ENCODE measurements at regions not wholly inside any gene's neighbourhood (a gene's known extent, or its start where the extent isn't known, plus 50 kb on each side); places are given as distances from the start of the nearest gene placed in this dataset.
"Not testable (repeated sequence)": the region's sequence is repeated elsewhere in the genome, so short reads cannot be mapped to it uniquely, and the experiment has no call there.

DNA sequence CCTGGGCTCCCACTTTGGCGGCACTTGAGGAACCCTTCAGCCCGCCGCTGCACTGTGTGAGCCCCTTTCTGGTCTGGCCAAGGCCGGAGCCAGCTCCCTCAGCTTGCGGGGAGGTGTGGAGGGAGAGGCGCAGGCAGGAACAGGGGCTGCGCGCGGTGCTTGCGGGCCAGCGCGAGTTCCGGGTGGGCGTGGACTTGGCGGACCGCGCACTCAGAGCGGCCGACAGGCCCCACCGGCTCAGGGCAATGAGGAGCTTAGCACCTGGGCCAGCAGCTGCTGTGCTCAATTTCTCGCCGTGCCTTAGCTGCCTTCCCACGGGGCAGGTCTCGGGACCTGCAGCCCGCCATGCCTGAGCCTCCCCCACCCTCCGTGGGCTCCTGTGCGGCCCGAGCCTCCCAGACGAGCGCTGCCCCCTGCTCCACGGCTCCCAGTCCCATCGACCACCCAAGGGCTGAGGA is 324.8 kb downstream of the RAD51AP2 start:
- DNase-seq (ENCODE audit: low spot score), result not testable (repeated sequence)

DNA sequence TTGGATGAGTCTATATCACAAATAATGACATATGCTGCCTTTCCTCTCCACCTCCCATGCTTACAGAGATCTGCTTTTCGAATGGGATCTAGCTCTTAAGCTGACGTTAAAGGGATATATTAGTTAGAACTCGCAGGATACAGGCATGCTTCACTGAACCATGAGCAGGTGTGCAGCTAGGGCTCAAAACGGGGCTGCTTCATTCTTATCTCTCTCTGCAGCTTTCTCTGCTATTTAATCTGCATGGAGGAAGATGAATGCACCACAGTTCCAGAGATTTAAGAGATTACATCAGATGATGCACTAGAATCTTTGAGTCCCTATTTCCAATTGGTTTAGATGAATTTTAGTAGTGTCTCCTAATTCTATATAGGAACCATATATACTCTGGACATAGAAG is 327.0 kb downstream of the RAD51AP2 start:
- DNase-seq (ENCODE audit: low spot score), result no peak

DNA sequence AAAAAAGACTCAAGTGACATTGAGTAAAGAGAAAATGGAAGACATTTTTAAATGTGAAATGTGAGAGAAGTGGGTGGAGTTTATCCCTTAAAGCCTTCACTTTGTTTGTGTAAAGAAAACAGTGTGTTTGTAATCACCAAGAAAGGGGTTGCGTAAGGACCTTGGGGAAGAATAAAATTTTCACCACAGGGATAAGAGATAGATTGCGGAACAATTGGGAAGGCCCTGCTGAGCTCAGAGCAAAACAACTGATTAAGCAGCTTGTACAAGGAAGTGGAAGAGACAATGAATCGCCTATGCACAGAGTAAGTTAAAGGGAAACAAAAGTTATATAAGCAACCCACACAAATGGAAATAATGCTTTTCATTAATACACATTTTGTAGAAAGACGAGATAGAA is 327.7 kb downstream of the RAD51AP2 start:
- DNase-seq (ENCODE audit: low spot score), result no peak

DNA sequence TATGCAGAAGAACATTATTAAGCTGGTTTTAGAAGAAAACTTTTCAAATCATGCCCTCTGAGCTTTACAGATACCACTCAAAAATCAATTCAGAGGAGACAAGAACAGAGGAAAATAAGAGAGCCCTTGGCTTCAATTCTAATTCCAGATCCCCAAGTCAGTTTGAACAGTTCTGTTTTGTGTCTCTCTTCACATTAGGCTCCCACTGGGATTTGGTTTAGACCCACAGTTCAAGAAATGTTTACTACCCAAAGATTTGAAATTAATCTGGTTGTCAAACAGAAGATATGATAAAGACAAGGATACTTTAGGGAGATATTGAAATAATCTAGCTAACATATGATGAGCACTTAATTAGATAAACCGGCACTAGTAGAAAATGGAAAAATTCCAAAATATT is 329.5 kb downstream of the RAD51AP2 start:
- DNase-seq (ENCODE audit: low spot score), result no peak

DNA sequence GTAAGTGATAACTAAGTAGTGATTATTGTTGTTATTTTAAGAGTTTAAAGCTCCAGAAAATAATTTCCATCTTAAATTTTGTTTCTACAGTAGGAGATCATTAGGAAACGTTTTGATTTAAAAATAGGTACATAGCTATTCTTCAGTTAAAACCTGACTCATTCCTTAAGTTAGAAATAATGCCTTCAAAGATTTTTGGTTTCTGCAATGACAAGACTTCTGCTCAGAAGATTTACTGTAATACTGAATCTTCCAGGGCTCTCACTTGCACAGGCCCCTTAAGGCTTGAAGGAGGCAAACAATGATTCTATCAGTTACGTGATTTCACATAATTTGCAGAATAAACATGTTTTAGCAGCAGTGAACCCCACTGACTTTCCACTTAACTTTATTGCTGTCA is 333.7 kb downstream of the RAD51AP2 start:
- DNase-seq (ENCODE audit: low spot score), result no peak

DNA sequence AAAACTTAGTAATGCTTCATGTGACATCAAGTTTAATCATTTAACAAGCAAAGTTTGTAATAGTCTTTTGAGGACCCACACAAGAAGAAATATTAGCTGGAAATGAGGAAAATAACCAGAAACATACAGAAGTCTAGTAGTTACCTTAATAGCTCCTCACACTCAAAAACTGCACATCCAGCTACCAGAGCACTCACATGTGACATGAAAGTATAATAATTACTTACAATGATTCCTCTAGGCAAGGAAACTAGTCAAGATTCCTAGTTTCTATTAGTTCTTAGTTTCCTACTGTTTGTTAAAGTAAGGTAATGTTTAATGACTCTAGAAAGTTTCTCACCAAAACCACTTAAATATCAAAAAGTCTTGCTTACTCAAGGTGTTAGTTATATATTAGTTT is 335.8 kb downstream of the RAD51AP2 start:
- no peak for DNase-seq (ENCODE audit: low spot score)

DNA sequence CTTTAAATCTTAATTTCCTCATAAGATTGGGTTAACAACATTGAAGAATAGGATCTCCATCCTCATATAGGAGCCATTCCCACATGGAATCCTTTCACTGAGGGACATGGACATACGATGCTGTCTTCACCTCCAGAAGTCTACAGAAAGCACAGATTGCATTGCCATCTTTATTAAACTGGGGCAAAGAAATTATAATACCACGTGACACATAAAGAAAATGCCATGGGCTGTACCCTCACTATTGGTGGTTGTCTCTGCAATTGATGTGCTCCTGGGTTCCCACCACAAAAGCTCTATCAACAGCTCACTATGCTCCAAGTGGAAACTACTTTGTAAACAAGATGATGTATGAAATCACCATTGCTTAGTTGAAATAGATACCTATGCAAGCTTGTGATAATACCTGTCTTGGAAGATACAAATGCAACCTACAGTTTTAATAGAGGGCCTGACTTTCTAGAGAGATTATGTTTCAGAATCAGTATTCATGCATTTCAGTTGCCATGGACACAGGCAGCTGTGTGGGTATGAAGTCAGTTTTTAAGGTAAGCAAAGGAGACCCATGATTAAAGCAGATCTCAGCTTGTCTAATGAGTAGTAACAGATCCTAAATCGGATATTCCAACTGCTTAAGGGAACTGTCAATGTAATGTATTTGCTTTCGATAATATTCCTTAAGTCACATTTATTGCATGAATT is 337.0 kb downstream of the RAD51AP2 start:
- DNase-seq (ENCODE audit: low spot score), result no peak

DNA sequence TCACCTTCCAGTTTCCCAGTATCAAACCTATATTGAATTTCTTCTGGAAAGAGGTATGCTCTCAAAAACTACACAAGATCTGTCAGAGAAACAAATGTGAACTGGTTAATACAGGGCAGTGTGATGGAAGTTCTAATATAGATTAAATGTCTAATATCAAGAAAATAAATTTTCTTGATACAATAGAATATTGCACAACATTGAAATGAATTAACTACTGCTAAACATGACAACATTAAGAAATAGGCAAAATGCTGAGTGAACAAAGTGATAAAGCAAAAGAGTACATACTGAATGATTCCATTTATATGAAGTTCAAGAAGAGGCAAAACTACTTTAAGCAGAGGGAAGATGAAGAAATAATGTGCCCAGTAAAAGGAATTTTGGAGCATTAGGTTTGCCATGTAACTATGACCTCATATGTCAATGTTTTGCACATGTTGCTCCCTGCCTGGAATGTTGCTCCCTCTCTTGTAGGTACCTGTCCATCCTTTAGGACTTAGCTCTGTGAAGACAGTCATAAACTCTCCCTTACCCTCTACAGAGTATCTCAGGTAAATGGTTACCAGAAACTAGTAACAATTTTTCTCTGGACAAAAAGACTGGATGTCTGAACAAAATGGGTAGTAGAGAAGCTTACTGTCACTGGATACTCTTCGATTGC is 339.0 kb downstream of the RAD51AP2 start:
- DNase-seq (ENCODE audit: low spot score), result no peak

DNA sequence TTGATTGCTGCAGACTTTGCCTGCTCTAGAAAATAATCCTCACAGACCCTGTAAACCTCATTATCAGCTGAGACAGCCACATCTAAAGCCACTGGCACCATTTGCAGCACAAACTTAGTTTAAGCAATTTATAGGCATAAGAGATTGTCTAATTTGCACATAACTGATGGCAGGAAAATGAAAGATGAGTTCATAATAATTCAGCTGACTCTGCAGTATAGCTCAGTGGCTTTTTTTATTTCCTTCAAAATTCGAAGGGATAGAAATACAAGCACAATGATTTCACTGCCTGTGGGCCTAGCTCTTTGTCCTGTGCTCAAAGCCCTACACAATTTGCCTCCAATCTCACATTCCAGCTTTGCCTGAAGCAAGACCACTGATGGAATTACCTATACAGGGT is 341.2 kb downstream of the RAD51AP2 start:
- no peak for DNase-seq (ENCODE audit: low spot score)

DNA sequence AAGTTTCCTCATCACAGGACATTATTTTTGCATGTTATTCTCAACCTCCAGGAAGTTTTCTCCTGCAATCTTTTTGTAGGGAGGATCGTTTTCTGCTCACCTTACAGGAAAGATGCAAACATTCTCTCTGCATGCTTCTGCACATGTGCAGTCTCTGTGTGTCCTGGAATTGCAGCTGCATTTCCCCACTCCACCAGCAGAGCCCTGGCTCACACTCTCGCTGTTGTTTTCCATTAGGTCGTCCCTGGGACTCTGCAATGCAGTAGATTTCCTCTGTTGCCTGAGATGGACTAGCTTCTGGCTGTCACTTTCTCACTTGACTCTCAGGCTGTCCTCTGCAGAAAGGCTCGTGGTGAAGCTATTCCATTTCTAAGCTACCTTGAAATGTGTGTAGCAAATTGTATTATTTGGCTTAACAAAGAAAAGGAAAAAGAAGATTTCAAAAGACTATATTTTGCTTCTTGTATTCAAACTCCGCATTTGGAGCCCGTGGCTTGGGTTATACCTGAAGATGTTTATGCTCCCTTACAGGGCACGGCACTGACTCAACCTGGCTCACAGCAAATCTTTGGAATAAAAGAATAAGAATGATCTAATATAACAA is 346.7 kb downstream of the RAD51AP2 start:
- peak; percentile 11 for DNase-seq (ENCODE audit: low spot score)

DNA sequence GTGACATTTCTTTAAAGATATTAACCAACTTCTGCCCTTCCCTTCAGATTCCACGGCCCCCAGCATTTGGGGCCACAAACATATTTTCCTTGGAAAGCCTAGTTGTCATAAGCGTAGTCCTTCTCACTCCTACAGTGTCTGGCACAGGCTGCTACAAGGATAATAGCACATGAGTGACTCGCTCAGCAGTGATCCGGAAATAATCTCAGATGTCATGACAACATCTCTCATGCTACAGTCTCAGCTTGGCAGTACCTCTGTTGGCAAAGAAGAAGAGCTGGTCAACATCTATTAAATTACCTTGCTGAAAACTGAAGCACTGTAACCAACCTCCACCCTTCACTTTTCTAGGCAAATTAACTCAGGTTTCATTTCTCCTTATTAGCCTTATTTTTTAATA is 351.7 kb downstream of the RAD51AP2 start:
- no peak for DNase-seq (ENCODE audit: low spot score)

DNA sequence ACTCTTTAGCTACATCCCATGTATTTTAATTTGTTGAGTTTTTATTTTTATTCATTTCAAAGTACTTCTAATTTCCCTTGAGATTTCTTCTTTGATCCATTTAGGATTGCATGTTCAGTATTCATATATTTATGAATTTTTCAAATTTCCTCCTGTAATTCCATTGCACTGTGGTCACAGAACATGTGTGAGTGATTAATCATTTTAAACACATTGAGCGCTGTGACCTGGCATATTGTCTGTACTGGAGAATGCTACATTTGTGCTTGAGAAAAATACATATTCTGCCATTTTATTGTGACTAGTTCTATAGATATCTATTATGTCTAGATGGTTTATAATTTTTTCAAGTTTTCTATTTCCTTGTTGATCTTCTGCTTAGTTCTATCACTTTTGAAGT is 353.7 kb downstream of the RAD51AP2 start:
- no peak for DNase-seq (ENCODE audit: low spot score)

DNA sequence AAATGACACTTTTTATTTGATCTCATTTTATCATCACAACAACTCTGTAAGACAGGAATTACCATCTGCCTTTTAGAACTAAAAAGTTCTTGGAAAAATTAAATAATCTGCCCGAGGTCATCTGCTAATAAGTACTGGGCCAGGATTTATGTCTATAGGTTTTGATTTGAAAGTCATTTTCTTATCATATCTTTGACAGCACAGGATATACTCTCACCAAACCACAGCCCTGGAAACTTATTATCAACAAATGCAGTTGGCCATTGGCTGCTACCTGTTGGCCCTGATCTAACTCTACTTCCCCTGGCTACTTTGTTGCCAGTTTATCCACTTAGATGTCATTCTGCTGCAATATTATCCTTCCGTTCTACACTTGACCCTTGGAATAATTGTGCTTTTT is 354.6 kb downstream of the RAD51AP2 start:
- DNase-seq (ENCODE audit: low spot score), result no peak

DNA sequence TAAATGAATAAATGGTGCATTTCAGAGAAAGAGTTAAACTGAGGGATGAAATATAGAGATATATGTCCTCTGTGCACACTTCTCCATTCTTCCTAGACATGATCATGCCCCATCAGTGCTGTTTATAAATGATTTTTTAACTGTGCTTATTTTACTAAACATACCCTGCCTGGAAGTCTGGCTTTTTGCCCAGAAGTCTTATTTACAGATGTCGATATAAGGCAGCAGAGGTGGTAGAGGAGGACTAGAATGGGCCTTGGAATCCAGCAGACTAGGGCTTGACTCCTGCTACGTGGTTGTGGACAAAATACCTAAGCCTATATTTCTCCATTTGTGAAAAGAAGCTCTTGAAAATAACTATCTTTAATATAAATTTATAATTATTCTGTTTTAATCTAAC is 355.5 kb downstream of the RAD51AP2 start:
- no peak for DNase-seq (ENCODE audit: low spot score)

DNA sequence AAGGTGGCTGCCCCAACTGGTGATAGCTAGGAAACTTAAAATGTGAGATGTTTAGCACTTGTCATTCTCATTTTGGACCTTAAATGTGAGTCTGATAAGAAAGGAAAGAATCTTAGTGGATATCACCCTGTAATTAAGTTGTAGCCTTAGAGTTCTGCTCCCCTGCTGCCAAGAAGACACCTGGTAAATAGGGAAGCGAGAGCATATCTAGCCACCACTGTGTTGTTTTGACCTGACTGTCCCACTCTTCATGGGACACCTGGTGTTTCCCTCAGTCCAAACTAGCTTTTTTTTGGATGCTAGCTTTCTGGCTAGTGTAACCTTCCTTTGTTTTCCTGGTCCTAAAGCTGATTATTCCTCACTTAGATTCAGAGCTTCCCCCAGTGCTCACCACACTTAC is 357.6 kb downstream of the RAD51AP2 start:
- no peak for DNase-seq (ENCODE audit: low spot score)

DNA sequence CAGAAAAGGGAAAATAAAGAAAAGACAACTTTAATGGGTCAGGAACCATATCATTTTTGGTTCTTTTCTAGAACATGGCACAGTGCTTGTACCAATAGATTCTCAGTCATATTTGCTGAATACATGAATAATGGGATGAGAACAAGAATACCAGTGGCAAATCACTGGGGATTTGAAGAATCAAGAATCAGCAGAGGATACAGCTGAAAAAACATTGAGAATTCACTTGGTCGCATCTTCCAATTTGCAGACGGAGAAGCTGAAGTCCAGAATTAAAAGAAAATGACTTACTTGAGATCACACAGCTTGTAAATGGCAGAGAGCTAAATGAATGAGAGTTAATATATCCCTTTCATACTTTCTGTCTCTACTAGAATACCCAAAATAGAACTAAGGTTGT is 362.2 kb downstream of the RAD51AP2 start:
- no peak for DNase-seq (ENCODE audit: low spot score)

DNA sequence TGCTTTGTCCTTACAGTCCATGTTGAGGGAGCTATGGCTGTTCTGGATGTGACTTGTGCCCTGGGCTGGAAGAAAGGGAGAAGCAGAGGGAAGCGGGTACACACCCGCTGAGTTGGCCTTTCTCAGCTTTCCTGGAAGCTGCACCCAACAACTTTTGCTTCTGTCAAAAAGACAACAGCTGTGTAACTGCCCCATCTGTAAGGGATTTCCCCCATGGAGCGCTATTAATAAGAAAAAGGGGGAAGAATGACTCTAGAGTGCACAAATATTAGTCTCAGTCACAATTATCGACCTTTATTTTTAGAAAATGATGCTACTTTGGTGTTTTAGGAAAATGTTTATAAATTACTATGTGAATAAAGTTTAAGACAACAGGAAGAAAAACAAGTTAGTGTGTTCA is 368.3 kb downstream of the RAD51AP2 start:
- no peak for DNase-seq (ENCODE audit: low spot score)

DNA sequence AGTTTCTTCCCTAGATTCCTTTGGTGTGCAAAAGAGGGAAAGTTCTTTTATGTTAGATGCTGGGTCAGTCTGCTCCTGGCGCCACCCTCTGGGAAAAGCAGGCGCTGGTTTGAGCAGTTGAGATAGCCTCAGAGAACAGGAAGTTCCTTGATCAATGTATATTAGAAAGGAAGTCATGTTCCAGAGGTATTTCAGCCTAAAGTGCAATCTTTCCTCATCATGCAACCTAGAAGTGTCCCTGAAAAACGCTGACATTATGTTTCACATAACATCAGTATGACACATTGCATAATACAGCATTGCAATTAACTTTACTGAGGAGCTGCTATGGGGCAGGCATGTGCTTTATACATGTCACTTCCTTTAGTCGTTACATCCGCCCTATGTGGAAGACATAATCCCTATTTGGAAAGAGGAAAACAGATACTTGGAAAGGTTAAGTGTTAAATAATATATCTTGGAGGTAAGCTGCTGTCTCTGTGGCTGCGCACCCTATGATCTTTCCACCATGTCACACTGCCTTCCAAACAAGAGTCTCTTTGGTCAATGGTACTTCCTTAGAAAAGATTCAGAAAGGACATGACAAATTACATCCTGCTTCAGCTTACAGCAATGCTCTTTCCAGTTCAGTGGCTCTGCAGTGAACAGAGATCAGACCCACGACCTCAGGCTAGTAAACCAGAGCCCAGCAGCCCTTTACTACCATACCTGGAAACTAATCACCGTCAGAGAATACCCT is 369.7 kb downstream of the RAD51AP2 start:
- no peak for DNase-seq (ENCODE audit: low spot score)

DNA sequence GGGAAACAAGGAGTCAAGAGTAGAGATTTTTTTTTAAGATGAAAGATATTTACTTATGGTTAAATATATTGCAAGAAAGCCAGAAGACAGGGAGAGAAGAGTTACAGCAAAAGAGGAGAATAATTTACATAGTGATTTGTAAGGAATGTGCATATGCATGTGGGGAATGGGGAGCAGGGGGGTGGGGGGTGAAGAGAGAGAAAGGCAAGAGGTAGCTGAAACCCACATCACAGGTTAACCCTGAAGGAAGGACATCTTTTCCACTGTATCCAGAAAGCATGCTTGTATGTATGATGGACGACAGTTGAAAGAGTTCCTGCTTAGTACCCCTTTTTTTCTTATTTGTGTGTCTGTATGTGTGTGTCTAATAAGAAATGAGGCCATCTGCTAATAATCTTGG is 371.9 kb downstream of the RAD51AP2 start:
- DNase-seq (ENCODE audit: low spot score), result no peak

DNA sequence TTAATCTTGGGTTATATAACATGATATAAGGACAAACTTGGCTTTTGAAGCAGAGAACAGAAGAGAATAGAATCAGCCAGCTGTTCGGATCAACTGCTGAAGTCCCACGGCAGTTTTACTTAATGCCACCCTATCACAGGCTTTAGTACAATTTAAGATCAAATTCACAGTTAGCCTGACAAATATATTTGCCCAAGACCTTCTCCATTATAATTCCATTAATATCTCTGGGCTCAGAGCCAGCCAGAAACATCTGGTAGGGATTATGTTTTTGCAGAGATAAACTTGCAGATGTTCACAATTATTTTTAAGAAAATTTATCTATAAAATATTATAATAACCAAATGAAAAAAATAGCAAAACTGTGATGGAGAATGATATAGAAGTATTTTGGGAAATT is 381.4 kb downstream of the RAD51AP2 start:
- DNase-seq (ENCODE audit: low spot score), result no peak

DNA sequence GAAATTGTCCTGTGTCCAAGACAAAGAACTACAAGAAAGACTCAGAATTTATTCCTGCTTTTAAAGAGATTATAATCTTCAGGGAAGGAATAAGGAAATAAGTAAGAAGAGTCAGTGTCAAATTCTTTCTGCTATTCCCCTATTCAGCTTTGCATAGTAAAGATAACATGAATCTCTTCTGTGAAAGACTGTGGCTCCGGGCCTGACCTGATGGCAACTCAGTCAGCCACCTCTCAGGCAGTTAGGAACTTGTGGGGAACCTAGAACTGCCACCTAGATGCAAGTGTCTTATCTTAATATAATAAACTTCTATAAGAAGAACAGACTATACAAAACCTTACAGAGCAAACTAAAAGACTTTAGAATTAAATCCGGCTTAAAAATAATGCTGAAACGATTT is 382.0 kb downstream of the RAD51AP2 start:
- DNase-seq (ENCODE audit: low spot score), result no peak

DNA sequence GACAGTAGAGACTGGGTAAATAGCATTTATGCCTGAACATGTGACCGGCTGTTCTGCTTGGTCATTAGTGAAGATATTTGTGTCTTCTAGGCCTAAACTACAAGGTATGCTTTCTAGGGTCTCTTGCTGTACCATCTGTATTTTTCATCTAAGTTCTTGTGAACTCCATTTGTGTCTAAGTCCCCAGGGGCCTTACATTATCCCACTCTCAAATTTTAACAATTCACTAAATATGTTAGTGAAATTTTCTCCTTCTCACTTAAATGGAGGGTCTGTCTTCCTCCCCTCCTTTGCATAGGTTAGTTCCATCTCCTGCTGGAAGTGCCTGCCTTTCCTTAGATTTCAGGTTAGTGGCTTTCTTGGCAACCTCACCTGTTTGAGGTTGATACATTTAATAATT is 382.6 kb downstream of the RAD51AP2 start:
- DNase-seq (ENCODE audit: low spot score), result no peak
